Loucy (cell line): ENCODE measurements at regions not wholly inside any gene's neighbourhood (a gene's known extent, or its start where the extent isn't known, plus 50 kb on each side); places are given as distances from the start of the nearest gene placed in this dataset.

Experiments
- CTCF ChIP-seq: fragments of 200-600 bp; sonication (generic); conservative IDR thresholded peaks from 2 replicates; pipeline ENCODE4 v1.5.1; 2014; ENCODE audit warnings: mild to moderate bottlenecking, antibody characterized with exemption, low read length
- EZH2phosphoT487 ChIP-seq: fragments of 200-600 bp; IDR thresholded peaks from 2 replicates; pipeline ENCODE4 v1.6.1; 2018; ENCODE audit warnings: antibody characterized with exemption, mild to moderate bottlenecking, moderate library complexity, borderline replicate concordance

- TF ChIP-seq CTCF = no peak
- TF ChIP-seq EZH2phosphoT487 = no peak
Observed at GRCh38 chr2:128813352-128814034, 494.8 kb upstream of the HS6ST1 start.
